H1 (cell line): ENCODE measurements at regions not wholly inside any gene's neighbourhood (a gene's known extent, or its start where the extent isn't known, plus 50 kb on each side); places are given as distances from the start of the nearest gene placed in this dataset. TPM values are rescaled to one million over a fixed set of nuclear protein-coding genes. Genes with fewer than 3 reads are reported as not detected.

Experiments used
- CTCF ChIA-PET: fragments of 300-600 bp; sonication (Branson Sonifier 250); formaldehyde crosslinking; loops from one replicate; lab custom pipeline; 2021; ENCODE audit not compliant: partially characterized antibody; lab: Charles Lee
- POLR2A ChIA-PET: fragments of 300-600 bp; sonication (Branson Sonifier 250); formaldehyde crosslinking; loops from one replicate; lab custom pipeline; 2021; ENCODE audit warnings: inconsistent platforms; ENCODE audit not compliant: partially characterized antibody; lab: Charles Lee
- DNase-seq, 2 experiments: peaks; one replicate each; pipeline versions ENCODE4 v3.0.0 to v3.0.0-alpha.2; 2010 to 2022; ENCODE audit warnings: low spot score in 2 of 2, low read depth in 1 of 2, mixed read lengths in 1 of 2
- FAIRE-seq: peaks from 2 replicates; lab custom pipeline; 2011; peaks lifted over from hg19 to GRCh38; lab: Jason Lieb, UNC
- H2AFZ ChIP-seq: 2 replicates; pipeline ENCODE4 v1.8.1; 2012; ENCODE audit warnings: low read length, inconsistent platforms
- H2AK5ac ChIP-seq: 2 replicates; pipeline ENCODE4 v1.6.1; 2013; ENCODE audit warnings: low read depth, low read length
- H2BK120ac ChIP-seq: replicated peaks from 2 replicates; pipeline ENCODE3; 2013; ENCODE audit warnings: low read depth, low read length, inconsistent platforms
- H2BK12ac ChIP-seq: 2 replicates; pipeline ENCODE4 v1.6.1; 2013; ENCODE audit warnings: low read depth, low read length
- H2BK15ac ChIP-seq: 2 replicates; pipeline ENCODE4 v1.6.1; 2013; ENCODE audit warnings: low read length
- H2BK20ac ChIP-seq: 2 replicates; pipeline ENCODE4 v1.6.1; 2013; ENCODE audit warnings: low read length
- H2BK5ac ChIP-seq: 2 replicates; pipeline ENCODE4 v1.6.1; 2013; ENCODE audit warnings: low read depth, low read length
- H3K14ac ChIP-seq: 2 replicates; pipeline ENCODE4 v1.6.1; 2013; ENCODE audit warnings: inconsistent platforms; ENCODE audit not compliant: insufficient read length
- H3K18ac ChIP-seq: 2 replicates; pipeline ENCODE4 v1.6.1; 2013; ENCODE audit warnings: low read length; ENCODE audit errors: extremely low read depth
- H3K23ac ChIP-seq: 2 replicates; pipeline ENCODE4 v1.6.1; 2013; ENCODE audit warnings: inconsistent platforms; ENCODE audit not compliant: insufficient read length
- H3K23me2 ChIP-seq: 2 replicates; pipeline ENCODE4 v1.6.1; 2013; ENCODE audit warnings: low read depth, low read length
- H3K27ac ChIP-seq: 2 replicates; pipeline ENCODE4 v1.6.1; 2011; ENCODE audit warnings: low read depth, low read length, inconsistent platforms
- H3K27me3 ChIP-seq, 4 experiments: replicated peaks in 1 of 4; 1 replicate in 1 of 4; 2 replicates in 3 of 4; pipeline versions ENCODE4 v1.6.1 to v1.8.1; 2011 to 2013; ENCODE audit warnings: low read length in 3 of 4, mild to moderate bottlenecking in 3 of 4, inconsistent platforms in 2 of 4, mixed read lengths in 2 of 4, moderate library complexity in 1 of 4; ENCODE audit not compliant: control insufficient read depth in 3 of 4, insufficient read depth in 3 of 4; ENCODE audit errors: extremely low read depth in 1 of 4
- H3K36me3 ChIP-seq, 4 experiments: 2 replicates each; pipeline versions ENCODE4 v1.6.1 to v1.8.1; 2011 to 2013; ENCODE audit warnings: mild to moderate bottlenecking in 4 of 4, low read length in 3 of 4, moderate library complexity in 2 of 4, control low read depth in 1 of 4, inconsistent platforms in 1 of 4; ENCODE audit not compliant: insufficient read depth in 4 of 4, control insufficient read depth in 2 of 4
- H3K4ac ChIP-seq: replicated peaks from 2 replicates; pipeline ENCODE3; 2013; ENCODE audit warnings: low read length, low read depth, mixed read lengths, inconsistent platforms; ENCODE audit not compliant: insufficient read length
- H3K4me1 ChIP-seq, 4 experiments: replicated peaks in 1 of 4; 1 replicate in 1 of 4; 2 replicates in 3 of 4; pipeline versions ENCODE4 v1.6.1 to v1.8.1; 2011 to 2013; ENCODE audit warnings: low read length in 3 of 4, inconsistent platforms in 2 of 4, mixed read lengths in 1 of 4; ENCODE audit not compliant: insufficient read depth in 4 of 4, control insufficient read depth in 3 of 4
- H3K4me2 ChIP-seq, 2 experiments: 2 replicates each; pipeline versions ENCODE4 v1.6.1 to v1.8.1; 2011 to 2013; ENCODE audit warnings: low read depth in 2 of 2, low read length in 2 of 2, control low read depth in 1 of 2, inconsistent platforms in 1 of 2, mild to moderate bottlenecking in 1 of 2; ENCODE audit not compliant: insufficient read depth in 1 of 2
- H3K4me3 ChIP-seq, 4 experiments: fragments of 200-600, 300-600 bp in 1 of 4; sonication (generic), shearing (Covaris generic), sonication (Bioruptor Twin) in 1 of 4; 2 replicates each; pipeline versions ENCODE4 v1.5.1 to v1.8.1; 2011 to 2016; ENCODE audit warnings: low read length in 4 of 4, low read depth in 3 of 4, control low read depth in 2 of 4, inconsistent platforms in 2 of 4, mild to moderate bottlenecking in 2 of 4, mixed read lengths in 1 of 4, moderate library complexity in 1 of 4; ENCODE audit not compliant: insufficient read depth in 2 of 4; ENCODE audit errors: extremely low read depth in 1 of 4
- H3K56ac ChIP-seq: replicated peaks from 2 replicates; pipeline ENCODE3; 2013; ENCODE audit warnings: low read depth, mild to moderate bottlenecking, mixed read lengths, low read length, inconsistent platforms; ENCODE audit not compliant: insufficient read length
- H3K79me1 ChIP-seq: 2 replicates; pipeline ENCODE4 v1.6.1; 2013; ENCODE audit warnings: low read depth, low read length, control low read depth
- H3K79me2 ChIP-seq, 2 experiments: 2 replicates each; pipeline versions ENCODE4 v1.6.1 to v1.8.1; 2012 to 2013; ENCODE audit warnings: low read length in 2 of 2, mild to moderate bottlenecking in 2 of 2, inconsistent platforms in 1 of 2; ENCODE audit not compliant: insufficient read depth in 2 of 2, control insufficient read depth in 1 of 2
- H3K9ac ChIP-seq, 4 experiments: replicated peaks in 1 of 4; 1 replicate in 1 of 4; 2 replicates in 3 of 4; pipeline versions ENCODE4 v1.6.1 to v1.8.1; 2011 to 2013; ENCODE audit warnings: low read depth in 3 of 4, low read length in 3 of 4, control low read depth in 2 of 4, mild to moderate bottlenecking in 2 of 4, moderate library complexity in 2 of 4, inconsistent platforms in 1 of 4; ENCODE audit errors: extremely low read depth in 1 of 4
- H3K9me3 ChIP-seq, 2 experiments: 2 replicates each; pipeline versions ENCODE4 v1.6.1 to v1.8.1; 2012 to 2013; ENCODE audit warnings: mild to moderate bottlenecking in 2 of 2, moderate library complexity in 2 of 2, control low read depth in 1 of 2, inconsistent platforms in 1 of 2, low read depth in 1 of 2, low read length in 1 of 2, mixed read lengths in 1 of 2; ENCODE audit not compliant: insufficient read depth in 2 of 2
- H4K20me1 ChIP-seq, 2 experiments: replicated peaks in 1 of 2; 2 replicates each; pipeline versions ENCODE3 to v1.8.1; 2011 to 2013; ENCODE audit warnings: inconsistent platforms in 2 of 2, low read length in 2 of 2, mild to moderate bottlenecking in 1 of 2; ENCODE audit not compliant: insufficient read depth in 2 of 2, control insufficient read depth in 1 of 2
- H4K5ac ChIP-seq: 2 replicates; pipeline ENCODE4 v1.6.1; 2013; ENCODE audit warnings: low read length, low read depth, mixed read lengths, inconsistent platforms; ENCODE audit not compliant: insufficient read length
- H4K8ac ChIP-seq: 2 replicates; pipeline ENCODE4 v1.8.0; 2013; ENCODE audit warnings: mild to moderate bottlenecking, moderate library complexity, low read length, inconsistent platforms; ENCODE audit not compliant: insufficient read depth; ENCODE audit errors: extremely low read depth
- H4K91ac ChIP-seq: replicated peaks from 2 replicates; pipeline ENCODE3; 2013; ENCODE audit warnings: low read length, mixed read lengths, inconsistent platforms; ENCODE audit not compliant: insufficient read length
- SAP30 ChIP-seq: fragments of 300-600 bp; sonication (generic); IDR thresholded peaks from 2 replicates; pipeline ENCODE4 v1.7.1; 2012; ENCODE audit warnings: low read length, moderate library complexity, mild to moderate bottlenecking, inconsistent platforms; ENCODE audit not compliant: insufficient read depth, insufficient replicate concordance
- TCF12 ChIP-seq: IDR thresholded peaks from 2 replicates; pipeline ENCODE4 v1.6.1; 2011; ENCODE audit warnings: low read depth, mild to moderate bottlenecking, low read length
- WGBS, 2 experiments: shearing (Covaris generic) in 1 of 2; methylation state at CpG; one replicate each; pipeline versions ENCODE4 v1.1.6 to v1.1.7; 2013 to 2015; ENCODE audit warnings: low lambda C conversion rate in 2 of 2, mixed read lengths in 2 of 2, inconsistent platforms in 1 of 2, low coverage in 1 of 2, missing lambda C conversion rate in 1 of 2; ENCODE audit not compliant: insufficient replicate concordance in 2 of 2, insufficient coverage in 1 of 2, insufficient read length in 1 of 2; ENCODE audit errors: extremely low coverage in 1 of 2, missing lambda C conversion rate in 1 of 2; 5-methylcytosine and 5-hydroxymethylcytosine counted together
- small RNA-seq: library from polyadenylated mRNA; stranded (forward); fragments of <200 nt; extraction: miRNeasy Mini kit (QIAGEN cat#:217004); gene quantifications from one replicate; pipeline ENCODE3, GENCODE V24; 2013; ENCODE audit not compliant: insufficient read depth

DNA sequence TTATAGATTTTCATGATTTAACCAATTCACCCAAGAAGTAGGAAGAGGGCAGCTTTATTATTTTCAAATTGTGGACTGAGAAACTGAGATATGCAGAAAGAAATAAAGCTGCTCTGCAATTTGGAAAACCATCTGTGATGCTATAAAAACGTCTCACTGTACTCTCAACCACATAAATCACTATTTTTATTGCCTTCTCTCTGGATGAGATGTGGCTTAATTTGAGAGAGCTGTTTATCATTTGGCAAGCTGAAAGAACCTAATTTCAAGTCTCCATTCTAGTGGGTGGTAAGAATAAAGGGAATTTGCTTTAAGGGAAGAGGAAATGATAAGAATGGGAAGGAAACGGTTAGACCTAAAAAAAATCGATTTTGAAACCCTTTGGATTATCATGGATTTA, 49.9 kb upstream of the CYP1B1 start:
- no peak overlapping the region for H2BK20ac ChIP-seq
- no peak overlapping the region for H4K5ac ChIP-seq
- no peak overlapping the region for H4K8ac ChIP-seq
- no peak overlapping the region for H2BK15ac ChIP-seq
- H3K14ac ChIP-seq, result no peak overlapping the region
- POLR2A ChIA-PET, result no interaction called here
- H3K27me3 ChIP-seq, result peaks cover 0 to 2% (median 0%) of the 10 kb centered on the region in 4 experiments; a peak in 1 of 7 replicates
- no peak overlapping the region for H3K4ac ChIP-seq
- no peaks in the 10 kb centered on the region for H3K4me1 ChIP-seq
- H3K27ac ChIP-seq, result no peak overlapping the region
- TF ChIP-seq TCF12 (no peak), SAP30 (no peak)
- H3K36me3 ChIP-seq, result peaks cover 0 to 4% (median 0%) of the 10 kb centered on the region in 4 experiments; a peak in 1 of 8 replicates
- FAIRE-seq (no peak), DNase-seq (no peak)
- H4K91ac ChIP-seq, result no peak overlapping the region
- H2BK120ac ChIP-seq, result no peak overlapping the region
- no peak overlapping the region for H2AFZ ChIP-seq
- peaks cover 22% of the 10 kb centered on the region in 2 experiments for H3K9me3 ChIP-seq
- H3K18ac ChIP-seq, result no peak overlapping the region
- H3K4me2 ChIP-seq, result no peak overlapping the region
- CTCF ChIA-PET, result interaction anchor here (0.6 to 1.3 kb wide), 4 partner anchors 12 to 588 kb away, joined by 3 to 4 read pairs (median 3); no protein-coding TSS in a partner anchor
- H3K56ac ChIP-seq, result no peak overlapping the region
- no peaks in the 10 kb centered on the region for H3K23me2 ChIP-seq
- H3K79me1 ChIP-seq, result no peaks in the 10 kb centered on the region
- H2AK5ac ChIP-seq, result no peak overlapping the region
- no peak overlapping the region for H3K9ac ChIP-seq
- H3K4me3 ChIP-seq, result no peak overlapping the region
- no peaks in the 10 kb centered on the region for H3K79me2 ChIP-seq
- H2BK12ac ChIP-seq, result no peak overlapping the region
- H2BK5ac ChIP-seq, result no peak overlapping the region
- 78 to 100% methylated on average over 2 to 3 of the region's 3 CpGs for WGBS, 2 experiments
- H3K23ac ChIP-seq, result no peak overlapping the region
- no peaks in the 10 kb centered on the region for H4K20me1 ChIP-seq

Small RNAs in the stretch of these regions (small RNA-seq; reads per million reads assigned to genes)
- not detected for gene AC009229.3
- not detected for gene RNU6-951P
